GM19395 (cell line): ENCODE measurements at regions not wholly inside any gene's neighbourhood (a gene's known extent, or its start where the extent isn't known, plus 50 kb on each side); places are given as distances from the start of the nearest gene placed in this dataset.
"Not testable (repeated sequence)": the region's sequence is repeated elsewhere in the genome, so short reads cannot be mapped to it uniquely, and the experiment has no call there.

Experiments
- ATAC-seq: cut with Tn5 transposase; IDR thresholded peaks from one replicate; pipeline ENCODE4 v1.9.1; 2021; ENCODE audit warnings: mild to moderate bottlenecking, moderate library complexity; ENCODE audit not compliant: unreplicated experiment

GRCh38 chr12:82625523-82625922 is 61.2 kb upstream of the TMTC2 start:
- no peak for ATAC-seq

- ATAC-seq: peak; percentile 83
Observed at GRCh38 chr12:82627799-82628198, 58.9 kb upstream of the TMTC2 start.

- ATAC-seq: not testable (repeated sequence)
Observed at GRCh38 chr12:82634495-82635258, 52.0 kb upstream of the TMTC2 start.

GRCh38 chr12:82635263-82635662 is 51.4 kb upstream of the TMTC2 start:
- no peak for ATAC-seq
